K562 (cell line): ENCODE measurements at regions not wholly inside any gene's neighbourhood (a gene's known extent, or its start where the extent isn't known, plus 50 kb on each side); places are given as distances from the start of the nearest gene placed in this dataset.

Experiments used
- ATAC-seq: fragments of 200-7000 bp; cut with Tn5 transposase; 3 replicates; pipeline ENCODE4 v1.9.1; 2020; ENCODE audit warnings: moderate library complexity
- BruUV-seq: library from RNA; stranded (reverse); fragments of 400-500 nt; replicated peaks from 2 replicates; lab custom pipeline; 2021; lab: Mats Ljungman, UMichigan
- CTCF ChIA-PET: fragments of 300-600 bp; formaldehyde crosslinking; extraction: SDS; loops from one replicate; lab custom pipeline; 2021; ENCODE audit warnings: low intra/inter-chr PET ratio; lab: Yijun Ruan, JAX
- POLR2A ChIA-PET: fragments of 300-600, 350-650 bp; sonication (Branson Sonifier 250); formaldehyde crosslinking; extraction: SDS; loops from one replicate; lab custom pipeline; 2021; ENCODE audit warnings: antibody characterized with exemption, inconsistent platforms; lab: Yijun Ruan, JAX
- DNase-seq, 4 experiments: peaks; one replicate each; pipeline versions ENCODE4 v3.0.0 to v3.0.0-alpha.2; 2011 to 2018; ENCODE audit warnings: low spot score in 3 of 4, mixed read lengths in 3 of 4; ENCODE audit errors: extremely low read depth in 1 of 4
- FAIRE-seq: peaks from 2 replicates; lab custom pipeline; 2011; peaks lifted over from hg19 to GRCh38; lab: Jason Lieb, UNC
- H2AFZ ChIP-seq: 2 replicates; pipeline ENCODE4 v1.6.0; 2011; ENCODE audit warnings: low read depth, low read length, control low read depth, inconsistent platforms
- H3K27ac ChIP-seq: fragments of 200-600 bp; 3 replicates; pipeline ENCODE4 v1.8.0; 2011; ENCODE audit warnings: low read depth, mild to moderate bottlenecking, control low read depth, inconsistent platforms, low read length, moderate library complexity, mixed read lengths; ENCODE audit errors: extremely low read depth
- H3K27me3 ChIP-seq, 2 experiments: fragments of 300-600 bp in 1 of 2; 2 replicates in 1 of 2; 3 replicates in 1 of 2; pipeline versions ENCODE4 v1.6.0 to v1.8.0; 2011; ENCODE audit warnings: inconsistent platforms in 2 of 2, low read length in 2 of 2, mild to moderate bottlenecking in 1 of 2, mixed read lengths in 1 of 2, moderate library complexity in 1 of 2; ENCODE audit not compliant: control insufficient read depth in 2 of 2, insufficient read depth in 2 of 2
- H3K36me3 ChIP-seq: fragments of 300-600 bp; 3 replicates; pipeline ENCODE4 v1.8.0; 2011; ENCODE audit warnings: mild to moderate bottlenecking, low read length, inconsistent platforms; ENCODE audit not compliant: control insufficient read depth, insufficient read depth
- H3K4me1 ChIP-seq, 2 experiments: fragments of 200-600 bp in 1 of 2; replicated peaks in 1 of 2; 2 replicates in 1 of 2; 3 replicates in 1 of 2; pipeline versions ENCODE4 v1.5.1 to v1.8.0; 2011; ENCODE audit warnings: inconsistent platforms in 2 of 2, low read length in 2 of 2, mild to moderate bottlenecking in 1 of 2, mixed read lengths in 1 of 2, moderate library complexity in 1 of 2; ENCODE audit not compliant: control insufficient read depth in 2 of 2, insufficient read depth in 2 of 2
- H3K4me2 ChIP-seq: 2 replicates; pipeline ENCODE4 v1.6.1; 2011; ENCODE audit warnings: low read length, control low read depth, inconsistent platforms, mixed read lengths; ENCODE audit not compliant: insufficient read depth
- H3K4me3 ChIP-seq: fragments of 200-600 bp; sonication (generic), shearing (Covaris generic); 2 replicates; pipeline ENCODE4 v1.5.1; 2016; ENCODE audit warnings: control low read depth, inconsistent platforms
- H3K79me2 ChIP-seq: fragments of 200-600 bp; 3 replicates; pipeline ENCODE4 v1.8.0; 2011; ENCODE audit warnings: low read length, inconsistent platforms; ENCODE audit not compliant: control insufficient read depth, insufficient read depth
- H3K9ac ChIP-seq, 2 experiments: 2 replicates each; pipeline versions ENCODE4 v1.6.0 to v1.6.1; 2011; ENCODE audit warnings: low read depth in 2 of 2, low read length in 2 of 2, control low read depth in 1 of 2, inconsistent platforms in 1 of 2, mild to moderate bottlenecking in 1 of 2, mixed read lengths in 1 of 2; ENCODE audit not compliant: insufficient read depth in 1 of 2
- H3K9me1 ChIP-seq: one replicate; pipeline ENCODE4 v1.6.0; 2011; ENCODE audit warnings: inconsistent platforms, mild to moderate bottlenecking, low read length, moderate library complexity; ENCODE audit not compliant: control insufficient read depth, insufficient read depth
- H3K9me3 ChIP-seq: replicated peaks from 2 replicates; pipeline ENCODE4 v1.5.1; 2011; ENCODE audit warnings: low read depth, low read length, inconsistent platforms; ENCODE audit not compliant: control insufficient read depth, insufficient read depth
- H4K20me1 ChIP-seq: replicated peaks from 2 replicates; pipeline ENCODE4 v1.6.1; 2011; ENCODE audit warnings: low read length, inconsistent platforms, mixed read lengths; ENCODE audit not compliant: control insufficient read depth, insufficient read depth
- CBFA2T2 ChIP-seq: fragments of 450-650 bp; conservative IDR thresholded peaks from 2 replicates; pipeline ENCODE4 v1.6.1; 2017; ENCODE audit warnings: mild to moderate bottlenecking
- FOXP4 ChIP-seq: sonication (generic); formaldehyde crosslinking; IDR thresholded peaks from 2 replicates; pipeline ENCODE4 v1.8.0; 2022; ENCODE audit warnings: mild to moderate bottlenecking, missing genetic modification reagents, borderline replicate concordance
- KLF10 ChIP-seq: fragments of 250-450 bp; sonication (Bioruptor Pico); IDR thresholded peaks from 2 replicates; pipeline ENCODE4 v1.6.1; 2021; ENCODE audit warnings: matching md5 sums
- NBN ChIP-seq: fragments of 450-650 bp; IDR thresholded peaks from 2 replicates; pipeline ENCODE4 v1.6.1; 2016; ENCODE audit warnings: low read depth, mild to moderate bottlenecking
- SMAD3 ChIP-seq: fragments of 450-650 bp; formaldehyde crosslinking; conservative IDR thresholded peaks from 2 replicates; pipeline ENCODE4 v1.4.0; 2020; ENCODE audit warnings: mild to moderate bottlenecking
- STAT6 ChIP-seq: sonication (generic); formaldehyde crosslinking; IDR thresholded peaks from 2 replicates; pipeline ENCODE4 v1.8.1; 2023; ENCODE audit warnings: mild to moderate bottlenecking, missing genetic modification reagents
- ZSCAN32 ChIP-seq: fragments of 450-650 bp; formaldehyde crosslinking; IDR thresholded peaks from 2 replicates; pipeline ENCODE4 v1.4.0; 2020; ENCODE audit warnings: mild to moderate bottlenecking, moderate library complexity
- WGBS: fragments of 100-300 bp; shearing (Covaris generic); methylation state at CpG from one replicate; pipeline ENCODE4 v1.1.6; 2016; ENCODE audit warnings: low coverage, mixed read lengths; ENCODE audit not compliant: insufficient coverage; ENCODE audit errors: missing lambda C conversion rate; 5-methylcytosine and 5-hydroxymethylcytosine counted together
- in situ Hi-C: fragments of 300-500 bp; cut with MboI; formaldehyde crosslinking; loops from 4 replicates; pipeline ENCODE4 v1.15.0; 2018; ENCODE audit warnings: inconsistent platforms, mixed read lengths
- intact Hi-C: fragments of 100-400 bp; cut with micrococcal nuclease; formaldehyde crosslinking; loops from 2 replicates; pipeline ENCODE4 v1.14.2; 2022

GRCh38 chr13:99847318-99847750 lies 124.2 kb downstream of the ZIC5 start (continued):
- TF ChIP-seq ZSCAN32 (CRISPR knock-in tag) (no peak), KLF10 (CRISPR knock-in tag) (no peak), NBN (no peak), SMAD3 (CRISPR knock-in tag) (no peak)

DNA sequence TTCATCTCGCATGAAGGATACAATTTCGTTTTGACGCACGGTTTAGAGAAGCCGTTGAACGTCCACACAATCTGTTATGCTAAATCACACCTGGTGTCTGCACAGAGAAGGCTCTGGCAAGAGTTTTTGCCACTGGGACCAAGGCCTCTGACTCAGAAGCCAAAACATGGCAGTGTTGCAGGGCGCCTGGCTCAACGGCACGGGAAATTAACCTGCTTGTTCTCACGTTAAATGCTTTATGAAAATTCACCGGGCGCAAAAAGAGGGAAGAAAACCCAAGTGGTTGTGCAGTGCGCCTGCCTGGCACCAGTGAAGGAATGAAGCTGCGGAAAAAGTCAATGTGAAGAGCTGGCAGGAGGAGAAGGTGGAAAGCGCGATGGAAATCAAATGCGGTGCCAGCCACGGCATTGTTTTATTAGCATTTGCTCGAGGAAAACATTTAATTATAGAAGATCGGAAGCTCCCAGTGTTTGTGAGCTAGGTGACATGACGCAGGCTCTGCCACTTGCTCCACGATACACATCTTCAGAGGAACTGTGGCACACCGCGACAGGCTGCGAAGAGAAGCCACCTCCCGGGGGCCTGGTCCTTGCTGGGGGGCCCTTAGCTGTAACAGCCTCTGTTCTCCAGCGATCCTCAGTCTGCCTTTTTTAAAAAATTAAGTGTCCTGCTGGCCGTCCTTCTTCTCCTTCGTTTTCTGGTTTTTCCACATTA lies 126.2 kb downstream of the ZIC5 start:
- H3K9me1 ChIP-seq = no peaks in the 10 kb centered on the region
- CTCF ChIA-PET = no interaction called here
- H2AFZ ChIP-seq = no peak overlapping the region
- BruUV-seq = no TSS peak
- H3K4me2 ChIP-seq = no peak overlapping the region
- H3K4me1 ChIP-seq = no peaks in the 10 kb centered on the region
- H3K27me3 ChIP-seq = peaks cover 3 to 52% of the 10 kb centered on the region in 2 experiments; a peak in 3 of 5 replicates
- no peaks in the 10 kb centered on the region for H4K20me1 ChIP-seq
- in situ Hi-C loops = no loop called here
- ATAC-seq (no peak), DNase-seq (no peak), FAIRE-seq (no peak)
- H3K9me3 ChIP-seq = no peaks in the 10 kb centered on the region
- no peaks in the 10 kb centered on the region for H3K79me2 ChIP-seq
- WGBS = 8% methylated on average over 26 of the region's 29 CpGs
- H3K9ac ChIP-seq = no peak overlapping the region
- POLR2A ChIA-PET = no interaction called here
- no peak overlapping the region for H3K27ac ChIP-seq
- H3K36me3 ChIP-seq = no peaks in the 10 kb centered on the region
- H3K4me3 ChIP-seq = no peak overlapping the region
- no peak for TF ChIP-seq STAT6
- TF ChIP-seq CBFA2T2 = no peak
- TF ChIP-seq FOXP4 = no peak
- intact Hi-C loops = no loop called here
